HG03097 (cell line): ENCODE measurements at regions not wholly inside any gene's neighbourhood (a gene's known extent, or its start where the extent isn't known, plus 50 kb on each side); places are given as distances from the start of the nearest gene placed in this dataset.

Experiments
- ATAC-seq: cut with Tn5 transposase; IDR thresholded peaks from one replicate; pipeline ENCODE4 v1.9.1; 2021; ENCODE audit not compliant: unreplicated experiment, low FRiP score

DNA sequence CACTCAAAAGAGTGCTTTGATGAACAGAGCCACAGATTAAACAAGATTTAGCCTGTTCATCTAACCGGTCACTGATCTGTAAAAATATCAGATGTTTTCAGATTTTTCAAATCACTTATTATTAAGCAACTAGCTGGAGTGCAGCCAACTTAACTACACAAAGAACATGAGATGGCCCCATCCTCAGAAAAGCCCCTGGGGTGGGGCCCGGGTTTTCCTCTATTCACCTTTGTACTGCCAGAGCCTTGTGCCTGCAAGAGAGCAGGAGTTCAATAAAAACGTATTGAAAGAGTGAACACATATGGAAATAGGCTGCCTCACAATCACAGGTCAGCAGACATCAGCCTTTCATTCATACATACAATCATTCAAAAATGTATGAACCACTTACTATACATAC, 516.1 kb downstream of the OMA1 start:
- no peak for ATAC-seq

DNA sequence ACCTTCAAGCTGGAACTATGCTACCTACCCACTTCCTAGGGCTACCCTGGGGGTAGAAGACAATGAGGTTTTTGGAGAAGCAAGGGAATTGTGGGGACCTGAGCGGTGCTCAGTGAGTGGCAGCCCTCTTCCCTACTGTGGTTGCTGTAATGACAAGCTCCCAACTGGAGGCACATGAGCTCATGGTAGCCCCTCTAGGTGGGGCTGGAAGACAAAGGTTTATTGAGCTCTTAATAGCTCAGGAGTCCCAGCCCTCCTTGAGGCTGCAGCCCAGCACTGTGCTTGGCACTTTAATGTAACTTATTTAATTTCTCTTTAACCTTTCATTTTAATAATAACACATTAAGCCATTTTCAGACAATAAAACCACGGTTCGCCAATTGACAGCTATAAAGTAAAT, 528.9 kb downstream of the OMA1 start:
- no peak for ATAC-seq

DNA sequence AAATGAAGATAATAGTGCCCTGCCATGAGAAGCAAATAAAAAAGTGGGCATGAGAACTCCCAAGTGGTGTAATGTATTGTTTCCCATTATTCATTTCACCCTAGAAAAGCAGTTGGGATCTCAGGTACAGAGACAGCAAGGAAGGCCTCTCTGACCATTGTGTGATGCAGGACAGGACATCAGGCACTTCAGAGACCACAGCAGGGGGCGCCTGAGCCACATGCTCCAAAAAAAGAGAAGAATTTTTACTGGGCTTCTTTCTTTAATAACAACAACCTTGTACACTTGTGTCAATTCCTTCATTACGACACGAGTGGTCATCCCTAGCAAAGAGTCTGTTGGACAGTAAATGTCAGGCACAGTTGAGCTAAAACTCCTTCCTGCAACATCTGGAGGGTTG, 533.3 kb downstream of the OMA1 start:
- no peak for ATAC-seq

- no peak for ATAC-seq
Observed at GRCh38 chr1:58011978-58012377, 534.5 kb downstream of the OMA1 start.

DNA sequence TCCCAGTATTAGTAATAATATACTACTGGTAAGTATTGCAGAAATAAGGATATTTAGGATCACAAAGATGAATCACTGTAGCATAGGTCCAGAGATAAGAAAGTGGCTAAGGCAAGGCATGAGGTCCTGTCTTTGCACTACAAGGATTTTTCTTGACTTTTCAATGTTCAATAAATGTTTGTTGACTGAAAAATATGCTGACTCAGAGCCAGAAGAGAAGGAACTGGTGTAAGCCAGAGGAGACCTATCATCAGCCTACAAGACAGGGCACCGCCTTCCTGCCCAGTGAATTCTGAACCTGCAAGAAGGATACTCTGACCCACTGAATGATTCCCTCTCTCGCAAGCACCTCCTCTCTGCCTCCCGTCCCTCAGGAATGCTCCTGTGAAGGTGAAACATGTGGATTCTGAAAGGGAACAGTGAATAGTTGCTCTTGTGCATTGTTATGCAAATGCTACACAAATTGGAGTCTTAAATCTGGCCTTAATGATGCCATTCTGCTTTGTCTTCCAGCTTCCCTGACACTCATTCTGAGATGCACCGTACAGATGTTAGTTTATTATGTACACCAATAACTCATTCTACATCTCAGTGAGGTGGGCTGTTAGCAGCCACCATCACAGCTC, 540.0 kb downstream of the OMA1 start:
- no peak for ATAC-seq

DNA sequence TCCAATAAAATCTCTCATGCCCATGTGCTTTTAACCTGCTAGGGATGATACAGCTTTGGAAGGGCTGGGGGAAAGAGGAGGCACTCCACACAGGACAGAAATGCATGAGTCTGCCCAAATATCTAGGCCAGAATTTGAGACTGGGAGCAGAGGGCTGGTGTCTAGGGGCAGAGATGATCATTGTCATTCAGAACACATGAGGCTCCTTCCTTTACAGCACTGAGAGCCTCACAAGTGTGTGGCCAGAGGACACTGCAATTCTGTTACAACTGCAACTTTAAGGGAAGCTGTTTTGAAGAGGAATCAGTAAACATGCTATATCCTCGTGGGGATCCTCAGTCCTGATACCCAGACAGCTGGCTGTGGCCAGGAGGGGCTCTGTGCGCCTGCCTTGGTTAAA, 541.3 kb downstream of the OMA1 start:
- ATAC-seq: no peak

DNA sequence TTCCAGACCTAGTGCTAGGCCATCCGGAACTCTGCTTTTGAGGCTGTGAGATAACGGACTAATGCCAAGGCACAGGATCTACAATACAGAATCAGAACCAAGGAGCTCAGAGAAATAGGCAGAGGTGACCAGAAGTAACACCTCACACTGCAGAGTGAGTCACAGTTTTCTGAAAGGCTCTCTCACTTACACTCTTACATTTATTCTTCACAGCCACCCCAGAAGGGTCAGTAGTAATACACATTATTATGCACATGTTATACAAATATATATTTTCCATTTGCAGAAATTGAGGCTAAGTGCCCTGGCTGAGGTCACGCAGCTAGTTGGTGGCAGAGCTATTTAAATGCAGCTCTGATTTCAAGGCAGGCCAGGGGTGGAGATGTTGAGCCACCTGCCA, 542.5 kb downstream of the OMA1 start:
- ATAC-seq: no peak

- no peak for ATAC-seq
Observed at GRCh38 chr1:58003059-58003458, 543.5 kb downstream of the OMA1 start.

- ATAC-seq: no peak
Observed at GRCh38 chr1:58000821-58001220, 545.7 kb downstream of the OMA1 start.

DNA sequence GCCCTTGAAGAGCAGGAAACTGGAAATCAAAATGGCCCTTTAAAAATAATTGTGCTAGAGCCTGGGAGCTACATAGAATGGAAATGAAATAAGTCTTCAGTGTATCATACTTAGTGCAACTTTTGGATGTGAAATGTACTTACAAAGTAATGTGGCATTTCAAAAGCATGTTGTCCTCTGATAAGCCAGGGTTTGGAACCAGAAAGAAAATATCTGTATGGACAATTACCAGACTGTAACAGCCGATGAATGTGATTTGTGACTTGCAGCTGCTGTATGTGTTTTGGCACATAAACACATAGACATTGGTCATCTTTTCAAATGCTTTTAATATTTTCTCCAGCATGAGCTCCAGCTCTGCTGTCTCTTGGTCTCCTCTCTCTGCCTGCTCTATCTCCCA, 546.4 kb downstream of the OMA1 start:
- ATAC-seq: no peak

DNA sequence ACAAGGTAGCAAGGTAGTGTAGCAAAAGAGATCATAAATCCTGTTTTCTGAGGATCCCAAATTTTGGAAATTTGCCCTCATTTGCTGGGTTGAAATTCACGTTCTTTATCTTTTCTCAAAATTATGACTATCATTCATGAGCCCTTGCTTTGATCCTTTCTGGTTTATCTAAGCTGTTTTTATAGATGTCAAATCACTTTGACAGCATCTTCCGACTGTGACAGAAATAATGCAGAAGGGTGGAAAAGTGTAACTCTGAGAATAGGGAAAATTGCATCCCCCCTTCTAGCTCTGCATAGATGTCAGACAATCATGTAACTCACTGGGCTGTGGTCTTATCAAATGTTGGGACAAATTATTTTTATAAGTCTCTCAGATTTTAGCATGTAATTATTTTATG, 550.1 kb downstream of the OMA1 start:
- ATAC-seq: no peak

DNA sequence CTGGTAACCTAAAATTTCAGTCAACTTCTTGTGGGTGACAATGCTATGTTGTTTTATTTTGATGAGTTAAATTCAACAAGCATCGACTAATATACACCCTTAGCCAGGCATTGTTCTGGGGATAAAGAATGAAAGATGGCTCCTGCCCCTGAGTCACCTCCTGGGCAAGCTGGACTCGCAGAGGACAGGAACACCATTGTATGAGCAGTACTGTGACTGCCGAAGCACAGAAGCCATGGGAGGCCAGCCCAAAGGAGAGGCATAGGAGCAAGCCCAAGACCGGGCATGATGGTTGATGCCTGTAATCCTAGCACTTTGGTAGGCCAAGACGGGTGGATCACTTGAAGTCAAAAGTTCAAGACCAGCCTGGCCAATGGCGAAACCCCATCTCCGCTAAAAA, 555.2 kb downstream of the OMA1 start:
- ATAC-seq: no peak

DNA sequence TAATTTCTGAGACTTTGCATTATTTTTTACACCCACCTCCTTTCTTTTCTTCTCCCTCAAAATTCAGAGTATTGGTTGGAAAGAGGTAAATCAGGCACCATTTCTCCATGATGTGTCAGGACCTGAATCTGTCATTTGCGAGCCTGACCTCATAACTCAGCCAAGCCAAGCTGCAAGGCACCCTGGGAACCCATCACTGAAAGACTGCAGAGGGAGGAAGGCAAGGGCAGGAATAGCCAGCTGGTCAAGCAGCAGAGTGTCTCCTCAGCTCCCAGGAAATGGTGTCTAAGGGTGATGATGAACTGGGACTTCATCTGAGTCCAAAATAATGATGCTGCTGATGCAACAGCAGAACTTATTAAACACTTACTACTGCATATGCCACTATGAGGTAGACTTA, 556.6 kb downstream of the OMA1 start:
- no peak for ATAC-seq

DNA sequence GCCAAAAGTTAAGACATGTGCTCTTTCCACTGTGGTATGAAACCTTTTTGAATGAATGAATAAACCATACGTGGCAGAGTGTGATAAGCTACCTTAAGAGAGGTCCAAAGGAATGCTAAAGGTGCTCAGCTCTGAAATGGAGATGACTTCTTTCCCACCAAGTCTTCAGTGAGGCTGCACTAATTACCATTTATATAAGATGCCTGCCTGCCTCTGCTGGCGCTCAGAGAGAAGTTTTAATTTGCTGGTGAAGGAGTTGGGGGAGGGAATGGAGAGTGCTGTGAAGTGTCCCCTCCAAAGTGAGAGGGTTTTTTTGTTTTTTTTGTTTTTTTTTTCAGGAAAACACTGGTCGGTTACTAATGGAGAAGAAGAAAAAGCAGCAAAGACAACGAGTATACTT, 559.0 kb downstream of the OMA1 start:
- no peak for ATAC-seq

DNA sequence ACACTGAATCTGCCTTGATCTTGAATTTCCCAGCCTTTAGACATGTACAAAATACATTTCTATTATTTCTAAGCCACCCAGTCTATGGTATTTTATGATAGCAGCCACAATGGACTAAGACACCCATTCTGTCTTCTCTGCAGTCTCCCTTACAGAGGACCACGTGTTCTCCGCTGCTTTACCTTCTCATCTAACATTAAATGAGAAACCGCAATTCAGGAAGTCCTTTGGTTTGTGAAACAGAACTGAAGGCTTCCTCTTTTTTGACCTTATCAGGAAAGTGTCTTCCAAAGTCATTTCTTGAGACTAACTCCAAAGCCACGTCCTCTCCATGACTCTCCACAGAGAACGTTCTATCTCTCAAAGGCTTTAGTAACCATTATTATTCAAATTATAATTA, 560.1 kb downstream of the OMA1 start:
- peak; percentile 67 for ATAC-seq

DNA sequence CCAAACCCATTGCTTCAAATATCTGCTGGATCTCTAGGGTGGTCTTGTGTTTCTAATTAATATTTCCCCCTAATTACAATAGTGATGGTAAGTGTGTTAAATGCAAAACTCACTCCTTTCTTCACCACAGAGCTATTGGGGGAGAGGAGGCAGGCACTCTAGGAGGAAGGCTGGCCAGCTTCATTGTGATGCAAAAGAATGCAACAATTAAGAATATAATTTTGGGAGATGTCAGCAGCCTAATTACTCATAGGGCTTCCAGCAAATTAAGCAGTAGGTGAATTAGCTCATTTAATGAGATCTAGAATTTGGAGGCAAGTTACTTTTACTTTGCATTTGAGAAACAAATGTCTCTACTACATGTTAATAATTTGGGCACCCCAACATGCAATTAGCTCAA, 560.4 kb upstream of the DAB1 start:
- no peak for ATAC-seq

GRCh38 chr1:57983441-57983840, 559.6 kb upstream of the DAB1 start:
- ATAC-seq: no peak

GRCh38 chr1:57982852-57983251, 559.0 kb upstream of the DAB1 start:
- ATAC-seq: no peak

- no peak for ATAC-seq
Observed at GRCh38 chr1:57976216-57976615, 552.4 kb upstream of the DAB1 start.

DNA sequence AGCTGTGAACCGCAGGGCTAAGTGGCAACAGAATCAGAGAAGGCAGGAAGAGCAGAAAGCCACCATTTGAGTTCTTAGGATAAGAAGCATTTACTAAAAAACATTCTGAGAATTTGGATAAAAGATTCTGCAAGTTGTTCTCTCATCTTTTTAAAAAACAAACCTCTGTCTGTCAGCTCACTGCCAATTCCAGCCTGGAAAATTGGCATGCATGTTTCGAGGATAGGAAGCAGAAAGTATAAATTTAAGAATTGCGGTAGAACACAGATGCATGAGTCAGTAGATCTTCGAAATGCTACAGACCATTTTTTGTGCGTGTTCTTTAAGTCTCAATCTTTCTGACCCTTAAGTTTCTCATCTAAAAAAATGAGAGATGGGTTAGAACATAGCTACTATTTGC, 544.5 kb upstream of the DAB1 start:
- ATAC-seq: no peak

GRCh38 chr1:57966751-57967406, 543.0 kb upstream of the DAB1 start:
- ATAC-seq: no peak

DNA sequence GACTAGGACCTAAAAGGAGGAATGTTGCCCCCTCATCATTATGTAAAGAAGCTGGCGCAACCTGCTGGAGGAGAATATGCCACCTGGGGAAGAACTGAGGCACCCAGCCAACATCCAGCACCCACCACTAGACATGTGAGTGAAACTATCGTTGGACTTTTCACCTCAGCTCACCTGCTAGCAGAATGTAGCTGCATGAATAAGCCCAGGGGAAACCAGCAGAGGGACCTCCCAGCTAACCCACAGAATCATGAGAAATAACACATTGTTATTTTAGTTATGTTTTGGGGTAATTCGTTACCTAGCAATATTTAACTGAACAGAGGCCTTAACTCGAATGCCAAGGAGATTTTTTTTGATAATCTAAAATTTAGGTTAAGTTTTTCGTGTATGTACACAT, 542.5 kb upstream of the DAB1 start:
- ATAC-seq: no peak

DNA sequence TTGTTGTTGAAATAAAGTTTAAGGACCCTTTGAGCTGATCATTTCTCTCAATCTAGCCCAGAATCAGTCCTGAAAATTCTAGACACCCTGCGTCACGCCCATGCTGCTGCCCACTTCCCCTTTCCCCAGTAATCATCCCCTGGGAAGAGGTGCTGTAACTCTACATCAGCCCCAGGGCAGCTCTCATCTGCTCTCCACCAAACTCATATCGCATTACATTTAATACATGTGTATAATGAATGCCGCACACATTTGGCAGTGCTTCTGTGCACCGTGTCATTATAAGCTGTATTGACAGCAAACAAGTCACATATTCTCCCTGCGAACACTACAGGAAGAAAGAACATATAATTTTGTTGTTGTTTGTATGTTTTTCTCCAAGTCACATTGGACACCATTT, 539.7 kb upstream of the DAB1 start:
- no peak for ATAC-seq
